Jurkat, Clone E6-1 (cell line): ENCODE measurements at regions not wholly inside any gene's neighbourhood (a gene's known extent, or its start where the extent isn't known, plus 50 kb on each side); places are given as distances from the start of the nearest gene placed in this dataset.

Source experiments
- DNase-seq: peaks from one replicate; pipeline ENCODE4 v3.0.0-alpha.2; 2011; ENCODE audit warnings: low read depth, low spot score
- H3K4me3 ChIP-seq: 2 replicates; pipeline ENCODE4 v1.5.1; 2011; ENCODE audit warnings: mild to moderate bottlenecking, low read length, control low read depth, moderate library complexity

DNA sequence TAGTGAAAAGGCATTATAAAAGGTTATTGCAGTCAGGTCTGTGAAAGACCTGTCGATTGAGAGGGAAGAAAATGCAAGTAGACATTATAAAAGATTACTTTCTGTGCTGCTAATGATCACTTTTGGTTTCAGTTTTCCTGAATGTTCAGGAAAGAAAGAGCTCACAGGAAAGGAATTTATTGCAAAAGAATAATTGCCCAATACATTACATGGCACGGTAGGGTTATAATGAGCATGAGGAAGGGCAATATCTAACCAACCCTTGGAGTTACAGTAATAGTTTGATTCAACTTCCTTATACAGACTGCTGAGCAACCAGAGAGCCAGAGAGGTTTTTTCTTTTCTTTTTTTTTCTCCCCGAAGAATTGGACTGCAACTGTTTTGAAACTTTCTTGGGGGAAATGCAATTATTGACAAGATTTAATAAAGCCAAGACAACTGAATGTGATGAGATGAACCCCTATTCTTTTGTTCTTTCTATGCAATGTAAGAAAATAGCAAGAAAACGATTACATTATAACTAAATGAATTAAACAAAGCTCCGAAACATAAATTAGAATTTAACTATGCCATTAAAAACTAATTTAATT is 247.0 kb downstream of the C4orf33 start:
- no peak for DNase-seq
- H3K4me3 ChIP-seq, result no peak overlapping the region

GRCh38 chr4:129344058-129344457 is 248.1 kb downstream of the C4orf33 start:
- no peak overlapping the region for H3K4me3 ChIP-seq
- no peak for DNase-seq

DNA sequence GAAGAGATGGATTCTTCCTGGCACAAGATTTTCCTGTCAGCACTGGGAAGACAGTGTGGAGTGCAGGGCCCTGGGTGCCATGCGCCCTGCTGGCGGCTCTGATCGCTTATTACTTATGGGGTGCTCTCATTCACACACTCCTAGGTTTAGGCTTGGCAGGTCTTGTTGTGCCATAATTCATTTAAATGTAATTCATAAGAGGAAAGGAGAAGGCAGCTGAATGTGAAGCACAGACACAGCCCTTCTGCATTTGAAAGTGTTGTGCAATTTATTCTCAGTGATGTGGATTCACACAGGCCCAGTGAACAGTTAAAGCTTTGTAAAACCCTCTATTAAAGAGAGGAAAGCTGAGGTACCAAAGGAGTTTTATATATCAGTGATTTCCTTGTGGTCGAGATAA is 249.7 kb downstream of the C4orf33 start:
- no peak overlapping the region for H3K4me3 ChIP-seq
- no peak for DNase-seq

GRCh38 chr4:129346036-129346435 is 250.1 kb downstream of the C4orf33 start:
- no peak for DNase-seq
- H3K4me3 ChIP-seq, result no peak overlapping the region

DNA sequence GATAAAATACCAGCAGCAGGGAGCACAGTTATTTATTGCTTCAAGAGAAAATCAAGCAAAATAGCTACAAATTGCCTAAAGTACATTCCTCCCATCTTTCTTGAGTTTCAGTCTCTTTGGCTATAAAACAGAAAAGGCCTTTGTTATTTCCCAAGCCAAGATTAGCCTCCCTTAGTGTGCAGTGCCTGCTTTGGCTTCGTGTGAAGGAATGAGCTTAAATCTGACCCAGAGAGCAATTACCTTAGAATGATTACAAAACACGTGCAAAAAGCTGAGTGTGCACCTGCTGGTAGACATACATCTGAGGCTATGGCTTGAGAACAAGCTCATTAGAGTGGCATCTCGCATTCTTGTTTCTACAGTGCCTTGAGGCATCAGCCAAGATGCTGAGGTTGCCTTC is 250.8 kb downstream of the C4orf33 start:
- no peak for DNase-seq
- no peak overlapping the region for H3K4me3 ChIP-seq

GRCh38 chr4:129350834-129351721 is 255.1 kb downstream of the C4orf33 start:
- no peak for DNase-seq

DNA sequence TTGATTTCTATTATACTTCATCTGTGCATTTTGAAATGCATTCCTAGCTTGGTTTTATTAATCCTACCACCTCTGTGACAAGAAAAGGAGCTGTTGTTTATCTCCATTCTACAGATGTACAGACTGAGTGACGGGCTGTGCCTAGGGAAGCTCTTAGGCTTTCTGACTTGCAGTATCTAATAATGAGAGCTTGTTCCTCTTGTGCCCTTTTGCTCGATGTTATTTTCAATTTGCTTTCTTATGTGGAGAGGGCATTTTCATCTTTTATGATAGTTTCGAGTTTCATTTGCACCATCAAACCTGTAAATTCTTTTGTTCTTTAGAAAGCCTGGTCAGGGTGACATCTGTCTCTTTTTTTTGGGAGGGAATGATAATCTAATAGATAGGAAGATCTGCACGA is 256.5 kb downstream of the C4orf33 start:
- H3K4me3 ChIP-seq, result no peak overlapping the region
- DNase-seq, result no peak

More at GRCh38 chr4:129350834-129351721, 255.1 kb downstream of the C4orf33 start:
- no peak overlapping the region for H3K4me3 ChIP-seq

GRCh38 chr4:129353490-129353889 is 257.5 kb downstream of the C4orf33 start:
- no peak for DNase-seq
- H3K4me3 ChIP-seq, result no peak overlapping the region

DNA sequence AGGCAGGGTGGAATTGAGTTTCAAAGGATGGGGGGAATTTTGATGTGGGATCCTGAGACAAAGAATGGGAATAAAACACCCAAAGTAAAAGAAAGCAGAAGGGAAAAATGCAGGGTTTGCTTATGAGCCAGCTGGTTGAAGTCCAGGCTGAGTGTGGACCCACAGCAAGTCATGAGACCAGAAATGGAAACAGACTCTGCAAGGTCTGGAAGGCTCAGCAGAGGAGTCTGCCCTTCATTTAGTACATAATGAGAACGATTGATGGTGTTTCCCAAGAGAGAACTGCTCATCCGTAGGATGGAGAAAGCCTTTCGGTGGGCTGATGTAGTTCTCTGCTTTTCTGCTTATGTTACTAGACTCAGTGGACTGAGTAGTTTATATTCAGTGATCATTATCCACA is 259.1 kb downstream of the C4orf33 start:
- DNase-seq, result no peak
- no peak overlapping the region for H3K4me3 ChIP-seq

DNA sequence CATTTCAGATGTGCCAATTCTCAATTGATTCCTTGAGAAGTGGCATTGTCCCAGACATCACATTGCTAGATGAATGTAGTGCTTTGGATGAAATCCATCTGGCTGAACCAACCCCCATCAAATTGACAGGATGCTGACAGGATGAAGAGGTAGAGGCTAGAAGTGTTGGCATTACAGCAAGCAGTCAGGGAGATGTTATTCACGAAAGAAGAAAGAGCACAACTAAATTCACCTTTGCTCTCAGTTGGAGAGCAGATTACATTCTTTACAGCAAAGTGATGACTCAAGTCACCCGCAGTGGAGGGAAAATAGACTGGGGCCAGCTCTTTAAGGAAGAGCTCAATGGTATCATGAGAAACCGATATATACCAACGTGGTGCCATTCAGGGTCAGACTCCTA is 259.6 kb downstream of the C4orf33 start:
- no peak for DNase-seq
- H3K4me3 ChIP-seq, result no peak overlapping the region

- no peak overlapping the region for H3K4me3 ChIP-seq
- DNase-seq, result no peak
Observed at GRCh38 chr4:129358571-129358970, 262.6 kb downstream of the C4orf33 start.

DNA sequence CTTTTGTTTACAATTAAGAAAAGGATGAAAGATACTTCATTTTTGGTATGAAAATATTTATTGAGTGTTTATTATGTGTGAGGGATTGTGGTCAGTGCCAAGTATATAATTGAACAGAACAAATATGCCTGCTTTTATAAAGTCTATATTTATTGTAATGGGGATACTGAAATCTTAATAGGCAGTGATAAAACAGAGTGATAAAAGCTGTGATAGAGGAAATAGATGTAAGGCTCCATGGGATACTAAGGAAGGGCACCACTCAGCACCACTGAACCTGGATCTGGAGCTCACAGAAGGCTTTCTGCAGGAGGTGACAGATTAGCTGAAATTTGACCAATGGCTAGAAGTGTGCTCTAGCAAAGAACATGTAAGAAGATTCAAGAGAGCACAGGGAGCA is 263.5 kb downstream of the C4orf33 start:
- H3K4me3 ChIP-seq, result no peak overlapping the region
- DNase-seq, result no peak

DNA sequence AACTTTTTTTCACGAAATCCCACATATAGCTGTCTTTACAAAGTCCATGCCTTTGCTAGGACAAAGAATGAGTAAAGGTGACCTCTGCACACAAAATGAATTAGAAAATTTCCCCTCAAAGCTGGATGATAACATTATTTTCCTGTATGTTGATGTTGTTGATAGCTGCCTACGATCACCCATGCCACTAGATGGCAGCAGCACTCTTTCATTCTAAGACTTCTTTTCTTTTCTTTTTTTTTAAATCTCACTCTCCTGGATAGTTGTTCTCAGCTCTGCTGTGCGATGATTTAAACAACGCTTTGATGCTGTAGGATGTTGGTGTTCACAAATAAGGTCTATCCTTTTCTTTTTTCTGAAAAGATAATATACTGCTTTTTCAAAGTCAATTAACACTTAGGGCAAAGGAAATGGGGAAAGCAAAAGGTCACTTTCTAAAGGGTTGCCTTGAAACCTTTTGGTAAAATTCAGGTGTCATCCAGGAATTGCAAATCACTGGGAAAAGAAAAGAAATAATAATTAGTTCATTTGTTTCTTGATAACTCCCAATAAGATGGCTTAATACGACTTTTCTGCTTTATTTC is 266.8 kb downstream of the C4orf33 start:
- DNase-seq, result peak; percentile 73
- no peak overlapping the region for H3K4me3 ChIP-seq

- DNase-seq, result peak; percentile 72
- no peak overlapping the region for H3K4me3 ChIP-seq
Observed at GRCh38 chr4:129364747-129365452, 268.9 kb downstream of the C4orf33 start.

GRCh38 chr4:129369361-129370010 is 273.5 kb downstream of the C4orf33 start:
- no peak overlapping the region for H3K4me3 ChIP-seq
- DNase-seq, result no peak

- H3K4me3 ChIP-seq, result no peak overlapping the region
- no peak for DNase-seq
Observed at GRCh38 chr4:129371065-129371464, 275.1 kb downstream of the C4orf33 start.

- no peak overlapping the region for H3K4me3 ChIP-seq
Observed at GRCh38 chr4:129371926-129372325, 276.0 kb downstream of the C4orf33 start.

DNA sequence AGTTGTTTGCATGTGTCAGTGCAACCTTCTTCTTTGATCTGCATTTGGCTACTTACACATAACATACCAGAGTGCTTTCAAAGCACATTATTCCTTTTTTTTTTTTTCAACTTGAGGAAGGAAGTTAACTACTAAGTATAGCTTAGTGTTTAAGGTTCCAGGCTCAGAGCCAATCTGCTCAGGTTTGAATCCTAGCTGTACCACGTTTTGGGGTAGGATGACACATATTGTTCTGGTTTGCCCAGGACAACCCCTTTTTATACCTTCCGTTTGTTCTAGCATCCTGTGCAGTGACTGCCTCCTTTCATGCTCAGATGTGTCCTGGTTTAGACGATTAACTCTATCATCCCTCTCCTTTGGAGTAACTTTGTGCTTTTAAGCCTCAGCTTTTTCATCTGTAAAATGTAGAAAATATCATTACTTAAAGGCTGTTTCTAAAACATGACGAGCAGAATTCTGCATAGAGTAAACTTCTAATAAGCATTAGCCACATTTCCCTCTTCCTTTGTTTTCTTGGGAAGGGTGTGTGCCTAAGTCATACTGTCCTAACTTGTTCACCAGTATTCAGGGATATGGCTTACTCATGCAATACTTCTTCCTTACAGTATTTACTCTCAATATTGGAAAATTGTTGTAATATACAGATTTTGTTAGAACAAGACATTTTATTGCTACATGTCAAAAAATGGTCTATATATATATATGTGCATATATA is 281.3 kb downstream of the C4orf33 start:
- no peak for DNase-seq
- H3K4me3 ChIP-seq, result no peak overlapping the region

More at GRCh38 chr4:129371926-129372325, 276.0 kb downstream of the C4orf33 start:
- DNase-seq, result no peak

GRCh38 chr4:129378364-129378763 is 282.4 kb downstream of the C4orf33 start:
- DNase-seq, result no peak
- H3K4me3 ChIP-seq, result no peak overlapping the region
